ENCODE measurements at regions not wholly inside any gene's neighbourhood (a gene's known extent, or its start where the extent isn't known, plus 50 kb on each side); places are given as distances from the start of the nearest gene placed in this dataset.

GRCh38 chr7:119395024-119395423, 878.0 kb upstream of the KCND2 start:
- H3K4me3 Mint-ChIP-seq (ENCODE audit: unreplicated experiment), result no peak overlapping the region
- H3K4me1 Mint-ChIP-seq (ENCODE audit: insufficient read depth, unreplicated experiment), result no peaks in the 10 kb centered on the region
- intact Hi-C loops (cut with micrococcal nuclease), result no loop called here
- no peak overlapping the region for H3K27ac Mint-ChIP-seq (ENCODE audit: low read depth, unreplicated experiment)
- no peaks in the 10 kb centered on the region for H3K36me3 Mint-ChIP-seq (ENCODE audit: insufficient read depth, unreplicated experiment)
- no peaks in the 10 kb centered on the region for H3K9me3 Mint-ChIP-seq (ENCODE audit: unreplicated experiment)
- BruUV-seq (replicated peaks), result no TSS peak
- no peak for TF ChIP-seq CTCF (IDR thresholded peaks at IDR 0.05; ENCODE audit: unreplicated experiment)
- DNase-seq (ENCODE audit: unreplicated experiment), result no peak
- POLR2A ChIA-PET, result no interaction called here
- H3K27me3 Mint-ChIP-seq (ENCODE audit: insufficient read depth, unreplicated experiment), result peaks cover 62% of the 10 kb centered on the region
- CTCF ChIA-PET, result no interaction called here

DNA sequence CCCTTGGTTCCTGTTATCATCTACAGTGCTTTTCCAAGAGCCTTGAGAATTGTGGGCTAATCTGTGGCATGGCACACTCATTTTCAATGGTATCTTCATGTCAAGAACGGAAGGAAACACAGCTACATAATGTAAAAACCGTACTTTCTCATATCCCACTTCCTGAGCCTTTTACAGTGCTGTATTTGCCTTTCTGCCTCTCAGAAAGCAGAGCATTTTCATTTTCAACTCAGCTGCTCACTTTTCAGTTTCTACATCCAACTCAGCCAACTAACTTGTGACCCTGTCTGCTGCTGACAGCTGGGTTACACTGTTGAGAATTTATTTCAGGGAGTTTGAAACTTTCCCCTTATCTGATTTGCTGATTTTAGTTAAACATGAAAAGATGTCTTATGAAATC, 875.8 kb upstream of the KCND2 start:
- DNase-seq (ENCODE audit: unreplicated experiment), result no peak
- Mint-ChIP-seq H3K4me3 (ENCODE audit: unreplicated experiment) (no peak overlapping the region), H3K9me3 (ENCODE audit: unreplicated experiment) (no peaks in the 10 kb centered on the region), H3K4me1 (ENCODE audit: insufficient read depth, unreplicated experiment) (no peaks in the 10 kb centered on the region), H3K36me3 (ENCODE audit: insufficient read depth, unreplicated experiment) (no peaks in the 10 kb centered on the region), H3K27me3 (ENCODE audit: insufficient read depth, unreplicated experiment) (peaks cover 75% of the 10 kb centered on the region), H3K27ac (ENCODE audit: low read depth, unreplicated experiment) (no peak overlapping the region)
- no peak for TF ChIP-seq CTCF (IDR thresholded peaks at IDR 0.05; ENCODE audit: unreplicated experiment)
- ChIA-PET CTCF (interaction anchor here (0.8 kb wide), 1 partner anchor 475 kb away, joined by 4 read pairs; no protein-coding TSS in a partner anchor), POLR2A (no interaction called here)
- intact Hi-C loops (cut with micrococcal nuclease), result no loop called here
- BruUV-seq (replicated peaks), result no TSS peak

DNA sequence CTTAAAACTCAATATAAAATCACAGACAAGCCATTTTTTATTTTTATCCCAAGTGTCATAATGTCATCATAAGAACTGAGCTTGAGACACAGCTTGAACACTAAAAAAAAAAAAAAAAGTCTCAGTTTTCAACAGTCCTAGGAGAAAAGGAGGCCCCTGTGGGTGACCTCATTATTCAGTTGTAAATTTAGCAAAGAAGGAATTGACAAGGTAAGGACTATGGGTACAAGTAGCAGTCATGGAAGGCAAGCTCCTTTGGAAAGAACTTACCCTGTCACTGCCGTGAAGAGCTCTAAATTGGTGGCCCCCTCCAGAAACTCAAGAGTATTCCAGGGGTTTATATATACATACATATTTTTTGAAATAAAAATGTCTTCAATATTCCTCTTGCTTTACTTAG, 864.4 kb upstream of the KCND2 start:
- H3K4me1 Mint-ChIP-seq (ENCODE audit: insufficient read depth, unreplicated experiment), result no peaks in the 10 kb centered on the region
- ChIA-PET CTCF (no interaction called here), POLR2A (no interaction called here)
- peaks cover 41% of the 10 kb centered on the region for H3K27me3 Mint-ChIP-seq (ENCODE audit: insufficient read depth, unreplicated experiment)
- no peak for TF ChIP-seq CTCF (IDR thresholded peaks at IDR 0.05; ENCODE audit: unreplicated experiment)
- H3K36me3 Mint-ChIP-seq (ENCODE audit: insufficient read depth, unreplicated experiment), result no peaks in the 10 kb centered on the region
- H3K4me3 Mint-ChIP-seq (ENCODE audit: unreplicated experiment), result no peak overlapping the region
- DNase-seq (ENCODE audit: unreplicated experiment), result no peak
- intact Hi-C loops (cut with micrococcal nuclease), result no loop called here
- H3K9me3 Mint-ChIP-seq (ENCODE audit: unreplicated experiment), result no peaks in the 10 kb centered on the region
- no TSS peak for BruUV-seq (replicated peaks)
- H3K27ac Mint-ChIP-seq (ENCODE audit: low read depth, unreplicated experiment), result no peak overlapping the region

GRCh38 chr7:119413314-119413805, 859.6 kb upstream of the KCND2 start:
- POLR2A ChIA-PET, result no interaction called here
- Mint-ChIP-seq H3K4me1 (ENCODE audit: insufficient read depth, unreplicated experiment) (no peaks in the 10 kb centered on the region), H3K9me3 (ENCODE audit: unreplicated experiment) (no peaks in the 10 kb centered on the region), H3K27me3 (ENCODE audit: insufficient read depth, unreplicated experiment) (peaks cover 10% of the 10 kb centered on the region), H3K36me3 (ENCODE audit: insufficient read depth, unreplicated experiment) (no peaks in the 10 kb centered on the region), H3K4me3 (ENCODE audit: unreplicated experiment) (no peak overlapping the region), H3K27ac (ENCODE audit: low read depth, unreplicated experiment) (no peak overlapping the region)
- no TSS peak for BruUV-seq (replicated peaks)
- TF ChIP-seq CTCF (IDR thresholded peaks at IDR 0.05; ENCODE audit: unreplicated experiment), result no peak
- CTCF ChIA-PET, result interaction anchor here (0.7 kb wide), 1 partner anchor 42 kb away, joined by 3 read pairs; no protein-coding TSS in a partner anchor
- intact Hi-C loops (cut with micrococcal nuclease), result no loop called here
- no peak for DNase-seq (ENCODE audit: unreplicated experiment)

Data from MCF 10A (cell line).